K562 (cell line): ENCODE measurements at regions not wholly inside any gene's neighbourhood (a gene's known extent, or its start where the extent isn't known, plus 50 kb on each side); places are given as distances from the start of the nearest gene placed in this dataset.

Experiments used
- ATAC-seq: fragments of 200-7000 bp; cut with Tn5 transposase; 3 replicates; pipeline ENCODE4 v1.9.1; 2020; ENCODE audit warnings: moderate library complexity
- BruUV-seq: library from RNA; stranded (reverse); fragments of 400-500 nt; replicated peaks from 2 replicates; lab custom pipeline; 2021; lab: Mats Ljungman, UMichigan
- CTCF ChIA-PET: fragments of 300-600 bp; formaldehyde crosslinking; extraction: SDS; loops from one replicate; lab custom pipeline; 2021; ENCODE audit warnings: low intra/inter-chr PET ratio; lab: Yijun Ruan, JAX
- POLR2A ChIA-PET: fragments of 300-600, 350-650 bp; sonication (Branson Sonifier 250); formaldehyde crosslinking; extraction: SDS; loops from one replicate; lab custom pipeline; 2021; ENCODE audit warnings: antibody characterized with exemption, inconsistent platforms; lab: Yijun Ruan, JAX
- DNase-seq, 4 experiments: peaks; one replicate each; pipeline versions ENCODE4 v3.0.0 to v3.0.0-alpha.2; 2011 to 2018; ENCODE audit warnings: low spot score in 3 of 4, mixed read lengths in 3 of 4; ENCODE audit errors: extremely low read depth in 1 of 4
- FAIRE-seq: peaks from 2 replicates; lab custom pipeline; 2011; peaks lifted over from hg19 to GRCh38; lab: Jason Lieb, UNC
- H2AFZ ChIP-seq: 2 replicates; pipeline ENCODE4 v1.6.0; 2011; ENCODE audit warnings: low read depth, low read length, control low read depth, inconsistent platforms
- H3K27ac ChIP-seq: fragments of 200-600 bp; 3 replicates; pipeline ENCODE4 v1.8.0; 2011; ENCODE audit warnings: low read depth, mild to moderate bottlenecking, control low read depth, inconsistent platforms, low read length, moderate library complexity, mixed read lengths; ENCODE audit errors: extremely low read depth
- H3K27me3 ChIP-seq, 2 experiments: fragments of 300-600 bp in 1 of 2; 2 replicates in 1 of 2; 3 replicates in 1 of 2; pipeline versions ENCODE4 v1.6.0 to v1.8.0; 2011; ENCODE audit warnings: inconsistent platforms in 2 of 2, low read length in 2 of 2, mild to moderate bottlenecking in 1 of 2, mixed read lengths in 1 of 2, moderate library complexity in 1 of 2; ENCODE audit not compliant: control insufficient read depth in 2 of 2, insufficient read depth in 2 of 2
- H3K36me3 ChIP-seq: fragments of 300-600 bp; 3 replicates; pipeline ENCODE4 v1.8.0; 2011; ENCODE audit warnings: mild to moderate bottlenecking, low read length, inconsistent platforms; ENCODE audit not compliant: control insufficient read depth, insufficient read depth
- H3K4me1 ChIP-seq, 2 experiments: fragments of 200-600 bp in 1 of 2; replicated peaks in 1 of 2; 2 replicates in 1 of 2; 3 replicates in 1 of 2; pipeline versions ENCODE4 v1.5.1 to v1.8.0; 2011; ENCODE audit warnings: inconsistent platforms in 2 of 2, low read length in 2 of 2, mild to moderate bottlenecking in 1 of 2, mixed read lengths in 1 of 2, moderate library complexity in 1 of 2; ENCODE audit not compliant: control insufficient read depth in 2 of 2, insufficient read depth in 2 of 2
- H3K4me2 ChIP-seq: 2 replicates; pipeline ENCODE4 v1.6.1; 2011; ENCODE audit warnings: low read length, control low read depth, inconsistent platforms, mixed read lengths; ENCODE audit not compliant: insufficient read depth
- H3K4me3 ChIP-seq: fragments of 200-600 bp; sonication (generic), shearing (Covaris generic); 2 replicates; pipeline ENCODE4 v1.5.1; 2016; ENCODE audit warnings: control low read depth, inconsistent platforms
- H3K79me2 ChIP-seq: fragments of 200-600 bp; 3 replicates; pipeline ENCODE4 v1.8.0; 2011; ENCODE audit warnings: low read length, inconsistent platforms; ENCODE audit not compliant: control insufficient read depth, insufficient read depth
- H3K9ac ChIP-seq, 2 experiments: 2 replicates each; pipeline versions ENCODE4 v1.6.0 to v1.6.1; 2011; ENCODE audit warnings: low read depth in 2 of 2, low read length in 2 of 2, control low read depth in 1 of 2, inconsistent platforms in 1 of 2, mild to moderate bottlenecking in 1 of 2, mixed read lengths in 1 of 2; ENCODE audit not compliant: insufficient read depth in 1 of 2
- H3K9me1 ChIP-seq: one replicate; pipeline ENCODE4 v1.6.0; 2011; ENCODE audit warnings: inconsistent platforms, mild to moderate bottlenecking, low read length, moderate library complexity; ENCODE audit not compliant: control insufficient read depth, insufficient read depth
- H3K9me3 ChIP-seq: replicated peaks from 2 replicates; pipeline ENCODE4 v1.5.1; 2011; ENCODE audit warnings: low read depth, low read length, inconsistent platforms; ENCODE audit not compliant: control insufficient read depth, insufficient read depth
- H4K20me1 ChIP-seq: replicated peaks from 2 replicates; pipeline ENCODE4 v1.6.1; 2011; ENCODE audit warnings: low read length, inconsistent platforms, mixed read lengths; ENCODE audit not compliant: control insufficient read depth, insufficient read depth
- FUS ChIP-seq: fragments of 200-400 bp; formaldehyde crosslinking; optimal IDR thresholded peaks from 2 replicates; pipeline ENCODE3; 2017; ENCODE audit warnings: low read depth, low read length
- MCM5 ChIP-seq: fragments of 450-650 bp; IDR thresholded peaks from 2 replicates; pipeline ENCODE4 v1.6.1; 2016; ENCODE audit warnings: low read depth
- SMAD4 ChIP-seq: fragments of 250-450 bp; sonication (Bioruptor Pico); conservative IDR thresholded peaks from 2 replicates; pipeline ENCODE4 v1.8.0; 2021; ENCODE audit warnings: inconsistent platforms, mild to moderate bottlenecking, moderate library complexity
- ZNF311 ChIP-seq: fragments of 250-450 bp; sonication (Bioruptor Pico); IDR thresholded peaks from 2 replicates; pipeline ENCODE4 v1.4.0; 2020; ENCODE audit warnings: mild to moderate bottlenecking, moderate library complexity
- ZNF76 ChIP-seq: fragments of 250-450 bp; sonication (Bioruptor Pico); IDR thresholded peaks from 2 replicates; pipeline ENCODE4 v1.4.0; 2020; ENCODE audit warnings: mild to moderate bottlenecking, moderate library complexity, borderline replicate concordance
- WGBS: fragments of 100-300 bp; shearing (Covaris generic); methylation state at CpG from one replicate; pipeline ENCODE4 v1.1.6; 2016; ENCODE audit warnings: low coverage, mixed read lengths; ENCODE audit not compliant: insufficient coverage; ENCODE audit errors: missing lambda C conversion rate; 5-methylcytosine and 5-hydroxymethylcytosine counted together
- in situ Hi-C: fragments of 300-500 bp; cut with MboI; formaldehyde crosslinking; loops from 4 replicates; pipeline ENCODE4 v1.15.0; 2018; ENCODE audit warnings: inconsistent platforms, mixed read lengths
- intact Hi-C: fragments of 100-400 bp; cut with micrococcal nuclease; formaldehyde crosslinking; loops from 2 replicates; pipeline ENCODE4 v1.14.2; 2022
- TF ChIP-seq, protein P1 (sequence below): fragments of 250-450 bp; sonication (Bioruptor Pico); IDR thresholded peaks from 2 replicates; pipeline ENCODE4 v1.5.0; 2021
- TF ChIP-seq, protein P2 (sequence below), 2 experiments: fragments of 450-650 bp; conservative IDR thresholded peaks; 2 replicates each; pipeline ENCODE4 v1.6.1; 2017; ENCODE audit warnings: mild to moderate bottlenecking in 2 of 2, moderate library complexity in 2 of 2
- TF ChIP-seq, protein P3 (sequence below): fragments of 450-650 bp; conservative IDR thresholded peaks from 2 replicates; pipeline ENCODE4 v1.6.1; 2016; ENCODE audit warnings: missing genetic modification characterization, low read depth, mild to moderate bottlenecking, control low read depth, missing compliant biosample characterization

DNA sequence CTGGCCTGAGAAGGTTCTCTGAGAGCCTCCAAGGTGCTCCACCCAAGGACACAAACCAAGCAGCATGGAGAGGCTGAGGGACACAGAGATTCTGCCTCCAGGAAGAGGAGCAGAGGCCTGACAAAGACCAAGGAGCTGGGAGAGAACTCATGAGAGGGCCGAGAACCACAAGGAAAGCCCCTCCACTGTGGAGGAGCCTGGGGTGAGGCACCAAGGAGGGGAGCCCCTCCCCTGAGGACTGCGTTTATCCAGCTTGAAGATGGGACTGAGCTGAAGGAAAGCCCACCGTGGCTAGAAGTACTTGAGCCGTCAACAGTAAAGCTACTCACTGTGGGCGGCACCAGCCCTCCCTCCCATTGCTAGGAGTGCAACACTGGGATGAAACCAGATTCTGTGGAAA is 63.1 kb upstream of the MEF2A start:
- no peak overlapping the region for H3K4me2 ChIP-seq
- no peaks in the 10 kb centered on the region for H3K9me3 ChIP-seq
- FAIRE-seq (no peak), ATAC-seq (no peak), DNase-seq (no peak)
- intact Hi-C loops: loop anchor here (10.0 kb wide), 1 partner anchor 202 kb away; no protein-coding TSS in a partner anchor
- no peak overlapping the region for H3K27ac ChIP-seq
- no peak overlapping the region for H3K4me3 ChIP-seq
- H3K79me2 ChIP-seq: no peaks in the 10 kb centered on the region
- peaks cover 12 to 54% of the 10 kb centered on the region in 2 experiments for H3K27me3 ChIP-seq
- BruUV-seq: no TSS peak
- H3K9ac ChIP-seq: no peak overlapping the region
- H2AFZ ChIP-seq: no peak overlapping the region
- no peaks in the 10 kb centered on the region for H3K36me3 ChIP-seq
- POLR2A ChIA-PET: interaction anchor here (1.0 to 2.0 kb wide), 3 partner anchors 10 to 254 kb away, joined by 3 to 10 read pairs (median 4); no protein-coding TSS in a partner anchor
- CTCF ChIA-PET: no interaction called here
- H4K20me1 ChIP-seq: no peaks in the 10 kb centered on the region; the same call in 1 of the 2 replicates
- H3K9me1 ChIP-seq: no peaks in the 10 kb centered on the region
- no peak for TF ChIP-seq MCM5
- TF ChIP-seq SMAD4 (CRISPR knock-in tag): no peak
- TF ChIP-seq FUS: no peak
- TF ChIP-seq ZNF76 (CRISPR knock-in tag): no peak
- TF ChIP-seq, protein P1, sequence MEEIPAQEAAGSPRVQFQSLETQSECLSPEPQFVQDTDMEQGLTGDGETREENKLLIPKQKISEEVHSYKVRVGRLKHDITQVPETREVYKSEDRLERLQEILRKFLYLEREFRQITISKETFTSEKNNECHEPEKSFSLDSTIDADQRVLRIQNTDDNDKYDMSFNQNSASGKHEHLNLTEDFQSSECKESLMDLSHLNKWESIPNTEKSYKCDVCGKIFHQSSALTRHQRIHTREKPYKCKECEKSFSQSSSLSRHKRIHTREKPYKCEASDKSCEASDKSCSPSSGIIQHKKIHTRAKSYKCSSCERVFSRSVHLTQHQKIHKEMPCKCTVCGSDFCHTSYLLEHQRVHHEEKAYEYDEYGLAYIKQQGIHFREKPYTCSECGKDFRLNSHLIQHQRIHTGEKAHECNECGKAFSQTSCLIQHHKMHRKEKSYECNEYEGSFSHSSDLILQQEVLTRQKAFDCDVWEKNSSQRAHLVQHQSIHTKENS (CRISPR knock-in tag): no peak
- TF ChIP-seq, protein P2, sequence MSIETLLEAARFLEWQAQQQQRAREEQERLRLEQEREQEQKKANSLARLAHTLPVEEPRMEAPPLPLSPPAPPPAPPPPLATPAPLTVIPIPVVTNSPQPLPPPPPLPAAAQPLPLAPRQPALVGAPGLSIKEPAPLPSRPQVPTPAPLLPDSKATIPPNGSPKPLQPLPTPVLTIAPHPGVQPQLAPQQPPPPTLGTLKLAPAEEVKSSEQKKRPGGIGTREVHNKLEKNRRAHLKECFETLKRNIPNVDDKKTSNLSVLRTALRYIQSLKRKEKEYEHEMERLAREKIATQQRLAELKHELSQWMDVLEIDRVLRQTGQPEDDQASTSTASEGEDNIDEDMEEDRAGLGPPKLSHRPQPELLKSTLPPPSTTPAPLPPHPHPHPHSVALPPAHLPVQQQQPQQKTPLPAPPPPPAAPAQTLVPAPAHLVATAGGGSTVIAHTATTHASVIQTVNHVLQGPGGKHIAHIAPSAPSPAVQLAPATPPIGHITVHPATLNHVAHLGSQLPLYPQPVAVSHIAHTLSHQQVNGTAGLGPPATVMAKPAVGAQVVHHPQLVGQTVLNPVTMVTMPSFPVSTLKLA (conservative IDR thresholded peaks at IDR 0.05): no peak
- TF ChIP-seq, protein P3, sequence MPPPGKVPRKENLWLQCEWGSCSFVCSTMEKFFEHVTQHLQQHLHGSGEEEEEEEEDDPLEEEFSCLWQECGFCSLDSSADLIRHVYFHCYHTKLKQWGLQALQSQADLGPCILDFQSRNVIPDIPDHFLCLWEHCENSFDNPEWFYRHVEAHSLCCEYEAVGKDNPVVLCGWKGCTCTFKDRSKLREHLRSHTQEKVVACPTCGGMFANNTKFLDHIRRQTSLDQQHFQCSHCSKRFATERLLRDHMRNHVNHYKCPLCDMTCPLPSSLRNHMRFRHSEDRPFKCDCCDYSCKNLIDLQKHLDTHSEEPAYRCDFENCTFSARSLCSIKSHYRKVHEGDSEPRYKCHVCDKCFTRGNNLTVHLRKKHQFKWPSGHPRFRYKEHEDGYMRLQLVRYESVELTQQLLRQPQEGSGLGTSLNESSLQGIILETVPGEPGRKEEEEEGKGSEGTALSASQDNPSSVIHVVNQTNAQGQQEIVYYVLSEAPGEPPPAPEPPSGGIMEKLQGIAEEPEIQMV (tag): no peak
- TF ChIP-seq ZNF311: no peak
- WGBS: 0% methylated on average over 3 of the region's 5 CpGs
- in situ Hi-C loops: no loop called here
- peaks cover 4 to 5% of the 10 kb centered on the region in 2 experiments; a peak in 3 of 5 replicates for H3K4me1 ChIP-seq
